Astrocyte of the spinal cord (primary cell): ENCODE measurements at regions not wholly inside any gene's neighbourhood (a gene's known extent, or its start where the extent isn't known, plus 50 kb on each side); places are given as distances from the start of the nearest gene placed in this dataset.
A peak's percentile ranks its signal among the peaks of the same experiment; 100 is the strongest.

ENCODE experiments used
- DNase-seq: peaks from one replicate; pipeline ENCODE4 v3.0.0; 2011; ENCODE audit warnings: low read depth, low spot score
- H3K4me3 ChIP-seq: 2 replicates; pipeline ENCODE4 v1.5.1; 2011; ENCODE audit warnings: low read depth, mild to moderate bottlenecking, low read length, moderate library complexity
- in situ Hi-C: cut with HindIII; loops from 2 replicates; pipeline ENCODE4 v1.10.0; 2017; ENCODE audit warnings: low sequenced_read_pairs
- TF ChIP-seq, protein P1 (sequence below): IDR thresholded peaks from 2 replicates; pipeline ENCODE4 v1.5.1; 2012; ENCODE audit warnings: low read depth, mild to moderate bottlenecking, low read length, inconsistent platforms

DNA sequence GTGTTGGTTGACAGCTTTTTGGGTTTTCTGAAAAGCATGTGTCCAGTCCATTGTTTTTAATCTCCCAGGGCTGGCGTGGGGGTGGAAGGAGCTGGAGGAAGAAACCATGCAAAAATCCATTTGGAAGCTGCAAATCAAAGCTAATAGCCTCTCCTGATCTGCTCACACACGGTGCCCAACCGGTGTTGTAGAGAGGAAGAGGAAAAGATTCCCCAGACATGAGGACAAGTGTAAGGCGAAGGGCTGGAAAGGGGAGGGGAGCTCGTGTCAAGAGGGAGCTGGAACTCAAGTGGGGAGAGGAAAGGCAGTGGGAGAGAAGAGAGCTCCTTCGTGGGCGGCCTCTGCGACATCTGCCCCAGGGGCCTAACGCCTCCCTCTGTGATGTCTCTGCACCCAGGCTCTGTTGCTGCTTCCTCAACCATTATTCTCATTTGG lies 112.3 kb upstream of the IRF2BP2 start:
- TF ChIP-seq, protein P1, sequence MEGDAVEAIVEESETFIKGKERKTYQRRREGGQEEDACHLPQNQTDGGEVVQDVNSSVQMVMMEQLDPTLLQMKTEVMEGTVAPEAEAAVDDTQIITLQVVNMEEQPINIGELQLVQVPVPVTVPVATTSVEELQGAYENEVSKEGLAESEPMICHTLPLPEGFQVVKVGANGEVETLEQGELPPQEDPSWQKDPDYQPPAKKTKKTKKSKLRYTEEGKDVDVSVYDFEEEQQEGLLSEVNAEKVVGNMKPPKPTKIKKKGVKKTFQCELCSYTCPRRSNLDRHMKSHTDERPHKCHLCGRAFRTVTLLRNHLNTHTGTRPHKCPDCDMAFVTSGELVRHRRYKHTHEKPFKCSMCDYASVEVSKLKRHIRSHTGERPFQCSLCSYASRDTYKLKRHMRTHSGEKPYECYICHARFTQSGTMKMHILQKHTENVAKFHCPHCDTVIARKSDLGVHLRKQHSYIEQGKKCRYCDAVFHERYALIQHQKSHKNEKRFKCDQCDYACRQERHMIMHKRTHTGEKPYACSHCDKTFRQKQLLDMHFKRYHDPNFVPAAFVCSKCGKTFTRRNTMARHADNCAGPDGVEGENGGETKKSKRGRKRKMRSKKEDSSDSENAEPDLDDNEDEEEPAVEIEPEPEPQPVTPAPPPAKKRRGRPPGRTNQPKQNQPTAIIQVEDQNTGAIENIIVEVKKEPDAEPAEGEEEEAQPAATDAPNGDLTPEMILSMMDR: no peak
- in situ Hi-C loops: no loop called here
- DNase-seq: no peak
- no peak overlapping the region for H3K4me3 ChIP-seq

DNA sequence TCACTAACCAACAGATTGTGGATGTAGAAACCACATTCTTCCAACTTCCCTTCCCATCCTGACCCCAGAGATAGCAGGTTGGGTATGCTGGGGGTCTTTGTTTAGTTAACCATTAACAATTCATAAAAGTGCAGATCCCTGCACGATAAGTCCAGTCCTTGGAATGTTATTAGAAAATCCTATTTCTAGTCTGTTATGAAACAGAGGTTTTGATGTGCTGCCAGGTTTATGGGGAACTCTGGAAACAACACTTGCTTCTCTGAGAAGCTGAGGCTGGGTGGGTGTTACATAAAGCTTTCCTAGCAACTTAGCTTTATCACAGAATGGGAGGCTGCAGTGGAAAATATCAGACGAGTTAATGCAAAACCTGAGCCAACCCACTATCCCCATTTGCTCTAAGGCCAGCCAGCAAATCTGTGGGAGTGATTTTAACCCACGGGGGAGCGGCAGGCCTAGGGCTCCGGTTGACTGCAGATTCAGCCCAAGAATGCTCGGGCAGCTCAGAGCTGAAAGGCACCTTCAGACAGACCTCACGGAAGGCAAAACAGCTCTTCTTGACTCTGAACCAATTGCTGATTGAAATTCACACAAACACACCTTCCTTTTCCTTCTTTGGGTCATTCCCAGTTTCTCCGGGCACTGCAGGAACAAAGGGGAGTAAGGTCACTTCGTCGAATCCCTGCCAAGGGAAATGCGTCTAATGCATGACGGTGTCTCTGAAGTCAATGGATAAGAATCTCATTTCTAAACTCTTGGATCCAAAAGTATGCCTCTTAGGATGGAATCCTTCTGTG lies 111.7 kb upstream of the IRF2BP2 start:
- H3K4me3 ChIP-seq: no peak overlapping the region
- TF ChIP-seq, protein P1: no peak
- in situ Hi-C loops: no loop called here
- peak; percentile 91 for DNase-seq

DNA sequence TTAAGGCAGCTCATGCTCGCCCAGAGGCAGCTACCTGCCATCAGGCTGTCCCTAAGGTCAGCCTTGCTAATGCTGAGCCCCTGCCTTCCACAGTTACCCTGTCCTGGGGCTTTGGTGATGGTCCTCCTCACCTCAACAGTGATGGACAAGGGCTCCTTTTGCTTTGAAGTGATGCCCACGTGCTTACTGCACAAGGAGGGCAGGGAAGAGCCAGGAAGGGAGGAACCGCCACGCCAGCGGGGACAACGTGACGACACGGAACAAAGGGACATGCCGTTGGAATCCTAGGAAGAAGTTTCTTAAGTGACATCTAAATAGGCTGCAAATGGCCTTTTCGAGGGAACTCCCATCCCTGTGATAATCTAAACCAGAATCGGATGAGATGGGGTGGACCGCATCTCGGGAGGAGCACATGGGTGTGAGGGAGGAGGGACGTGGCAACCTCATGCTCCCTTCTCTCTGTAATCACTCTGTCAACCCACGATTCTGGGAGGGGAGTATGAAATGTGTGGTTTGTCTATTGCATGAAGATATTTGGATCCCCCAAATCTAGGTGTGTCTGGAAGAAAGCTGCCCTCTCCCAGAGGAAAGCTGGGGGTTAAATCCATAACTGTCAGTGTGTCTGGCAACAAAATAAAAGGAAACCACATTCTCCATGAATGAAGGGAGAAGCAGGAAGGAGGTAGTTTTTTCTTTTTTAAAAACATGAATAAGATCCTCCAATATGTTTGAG lies 110.9 kb upstream of the IRF2BP2 start:
- in situ Hi-C loops: no loop called here
- H3K4me3 ChIP-seq: no peak overlapping the region
- TF ChIP-seq, protein P1: no peak

DNA sequence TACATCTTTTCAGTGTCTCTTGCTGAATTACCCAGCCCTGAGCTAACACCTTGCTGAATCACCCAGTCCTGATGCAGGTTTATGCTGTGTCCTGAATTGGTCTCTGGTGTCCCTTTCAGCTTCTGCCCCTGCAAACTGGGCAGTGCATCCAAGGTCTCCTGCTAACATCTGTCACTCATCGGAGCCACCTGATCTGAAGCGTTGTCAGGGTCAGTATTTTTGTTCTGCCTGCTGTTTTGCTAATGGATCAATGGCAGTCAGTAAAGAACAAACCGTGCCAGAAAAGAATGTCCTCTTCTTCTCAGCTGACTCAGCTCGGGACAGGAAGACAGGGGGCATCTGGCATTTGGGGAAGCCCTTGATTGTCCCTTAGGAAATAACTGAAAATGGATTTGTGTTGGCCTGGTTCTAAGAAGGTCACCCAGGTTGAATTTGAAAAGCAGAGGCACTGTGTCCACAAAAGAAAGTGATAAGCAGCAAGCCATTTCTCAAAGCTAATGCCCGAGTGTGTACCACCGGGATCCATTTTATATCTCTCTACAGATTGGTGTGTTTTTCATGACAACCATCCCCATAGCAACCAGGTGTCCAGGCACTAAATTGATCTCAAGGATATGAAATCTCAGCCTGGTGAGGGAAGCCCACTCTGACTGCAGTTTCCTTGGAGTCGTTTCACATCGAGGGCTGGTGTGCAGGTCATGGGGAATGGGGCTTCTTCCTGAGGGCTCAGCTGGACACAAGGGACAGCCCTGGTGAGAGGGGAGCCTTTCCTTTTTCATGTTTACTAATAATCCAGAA lies 109.7 kb upstream of the IRF2BP2 start:
- DNase-seq: no peak
- no peak overlapping the region for H3K4me3 ChIP-seq
- in situ Hi-C loops: no loop called here
- TF ChIP-seq, protein P1: no peak

More for the DNA sequence above, 110.9 kb upstream of the IRF2BP2 start:
- DNase-seq: no peak

DNA sequence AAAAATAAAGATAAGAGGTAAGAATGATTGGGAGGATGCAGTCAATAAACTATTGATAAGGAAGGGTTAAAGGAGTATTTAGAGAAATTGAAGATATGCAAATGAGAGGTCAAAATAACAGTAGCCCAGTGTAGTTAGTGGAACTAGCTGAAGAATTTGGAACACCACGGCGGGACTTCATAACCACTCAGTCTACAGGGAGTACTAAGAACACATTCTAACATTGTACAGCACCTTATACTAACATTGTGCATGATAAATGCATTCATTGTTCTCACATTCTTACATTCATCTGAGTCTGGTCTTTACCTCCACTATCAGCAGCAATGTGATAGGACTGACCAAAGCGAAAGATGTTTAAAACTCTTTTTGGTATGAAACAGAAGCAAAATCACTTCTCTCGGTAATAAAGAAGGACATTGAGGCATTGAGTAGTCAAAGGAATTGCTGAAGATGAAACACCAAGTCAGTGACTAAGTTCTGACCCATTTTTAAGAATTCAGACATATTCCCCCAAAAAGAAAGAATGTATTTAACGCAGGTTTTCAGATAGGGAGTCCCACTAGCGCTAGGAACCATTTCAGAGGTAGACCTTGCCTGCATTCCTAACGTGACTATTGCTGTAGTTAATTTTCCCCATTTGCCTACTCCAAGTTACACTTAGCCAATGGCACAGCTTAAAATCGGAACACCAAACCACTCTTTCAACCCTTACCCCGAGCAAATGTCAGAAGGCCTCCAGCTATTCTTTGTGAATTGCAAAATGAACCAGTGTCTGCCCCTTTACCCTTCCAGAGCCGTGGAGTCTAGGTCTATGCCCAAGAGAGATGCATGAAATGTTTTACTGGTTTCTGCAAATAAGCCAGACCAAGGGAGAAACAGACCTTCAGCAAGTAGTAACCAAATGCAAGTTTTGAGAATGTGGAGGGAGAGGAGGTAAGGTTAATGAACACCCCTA lies 108.8 kb upstream of the IRF2BP2 start:
- in situ Hi-C loops: no loop called here
- no peak for DNase-seq
- no peak overlapping the region for H3K4me3 ChIP-seq
- TF ChIP-seq, protein P1: no peak
